Lower leg skin (tissue), 3 donors: ENCODE measurements at regions not wholly inside any gene's neighbourhood (a gene's known extent, or its start where the extent isn't known, plus 50 kb on each side); places are given as distances from the start of the nearest gene placed in this dataset.

ENCODE experiments used
- POLR2A ChIP-seq, 2 donors: fragments of 450-650 bp; IDR thresholded peaks; one replicate each; pipeline ENCODE4 v1.6.1; 2016 to 2017; ENCODE audit warnings: antibody characterized with exemption in 2 of 2, mild to moderate bottlenecking in 1 of 2, moderate library complexity in 1 of 2
- TF ChIP-seq, protein P1 (sequence below), 3 donors: fragments of 450-650 bp; IDR thresholded peaks; one replicate each; pipeline ENCODE4 v1.5.1; 2016; ENCODE audit warnings: antibody characterized with exemption in 3 of 3, mild to moderate bottlenecking in 3 of 3, moderate library complexity in 2 of 3

DNA sequence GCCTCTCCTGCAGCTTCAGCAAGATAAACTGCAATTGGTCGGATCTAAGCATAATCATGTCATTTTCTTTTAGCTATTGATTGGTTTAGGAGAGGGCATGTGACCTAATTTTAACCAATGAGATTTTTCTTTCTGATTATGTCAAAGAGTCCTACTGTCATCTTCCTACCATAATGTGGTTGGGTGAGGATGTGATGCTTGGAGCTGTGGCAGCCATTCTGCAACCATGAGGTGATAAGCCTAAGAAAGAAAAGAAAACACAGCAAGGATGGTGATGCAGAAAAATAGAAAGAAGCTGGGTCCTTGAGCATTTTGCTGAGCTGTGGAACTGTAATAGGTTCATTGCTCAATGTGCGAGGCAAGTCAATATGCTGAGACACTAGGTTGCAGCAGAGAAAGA lies 121.7 kb upstream of the CRHR1 start:
- TF ChIP-seq POLR2A (IDR thresholded peaks at IDR 0.05), result no peak
- TF ChIP-seq, protein P1, sequence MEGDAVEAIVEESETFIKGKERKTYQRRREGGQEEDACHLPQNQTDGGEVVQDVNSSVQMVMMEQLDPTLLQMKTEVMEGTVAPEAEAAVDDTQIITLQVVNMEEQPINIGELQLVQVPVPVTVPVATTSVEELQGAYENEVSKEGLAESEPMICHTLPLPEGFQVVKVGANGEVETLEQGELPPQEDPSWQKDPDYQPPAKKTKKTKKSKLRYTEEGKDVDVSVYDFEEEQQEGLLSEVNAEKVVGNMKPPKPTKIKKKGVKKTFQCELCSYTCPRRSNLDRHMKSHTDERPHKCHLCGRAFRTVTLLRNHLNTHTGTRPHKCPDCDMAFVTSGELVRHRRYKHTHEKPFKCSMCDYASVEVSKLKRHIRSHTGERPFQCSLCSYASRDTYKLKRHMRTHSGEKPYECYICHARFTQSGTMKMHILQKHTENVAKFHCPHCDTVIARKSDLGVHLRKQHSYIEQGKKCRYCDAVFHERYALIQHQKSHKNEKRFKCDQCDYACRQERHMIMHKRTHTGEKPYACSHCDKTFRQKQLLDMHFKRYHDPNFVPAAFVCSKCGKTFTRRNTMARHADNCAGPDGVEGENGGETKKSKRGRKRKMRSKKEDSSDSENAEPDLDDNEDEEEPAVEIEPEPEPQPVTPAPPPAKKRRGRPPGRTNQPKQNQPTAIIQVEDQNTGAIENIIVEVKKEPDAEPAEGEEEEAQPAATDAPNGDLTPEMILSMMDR (IDR thresholded peaks at IDR 0.05), result no peak
